ENCODE measurements at regions not wholly inside any gene's neighbourhood (a gene's known extent, or its start where the extent isn't known, plus 50 kb on each side); places are given as distances from the start of the nearest gene placed in this dataset.

DNA sequence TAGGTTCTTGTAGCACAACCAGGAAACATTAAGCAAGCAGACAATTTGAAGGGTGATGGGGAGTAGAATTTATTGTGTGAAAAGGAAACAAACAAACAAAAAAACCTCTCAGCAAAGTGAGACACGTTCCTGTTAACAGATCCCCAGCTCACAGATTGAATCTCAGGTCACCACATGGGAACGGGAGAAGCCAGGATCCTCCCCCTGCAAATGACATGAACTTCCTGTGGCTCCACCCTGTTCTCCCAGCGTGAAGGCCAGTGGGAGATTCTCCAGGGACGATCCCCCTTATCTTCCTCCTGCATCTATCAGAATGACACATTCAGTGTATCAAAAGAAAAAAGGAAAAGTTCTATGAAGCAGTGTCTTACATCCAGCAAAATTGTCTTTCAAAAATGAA lies 1488.1 kb downstream of the OTOL1 start:
- TF ChIP-seq FOSL1 (tag; conservative IDR thresholded peaks at IDR 0.05) (no peak), CTCF (IDR thresholded peaks at IDR 0.05 in 2 of 3, conservative IDR thresholded peaks at IDR 0.05 in 1 of 3; ENCODE audit: insufficient read depth in 2 of 3, low read depth in 1 of 3, low read length in 3 of 3) (no peak), BMI1 (IDR thresholded peaks at IDR 0.05; ENCODE audit: low read length) (no peak), BRD4 (IDR thresholded peaks at IDR 0.05) (no peak), DEAF1 (CRISPR knock-in tag; IDR thresholded peaks at IDR 0.05) (no peak), FOXM1 (IDR thresholded peaks at IDR 0.05; ENCODE audit: low read depth) (no peak), FOXM1 (CRISPR knock-in tag; IDR thresholded peaks at IDR 0.05; ENCODE audit: low read depth) (no peak), ZZZ3 (IDR thresholded peaks at IDR 0.05) (no peak)
- TF ChIP-seq, protein P1, sequence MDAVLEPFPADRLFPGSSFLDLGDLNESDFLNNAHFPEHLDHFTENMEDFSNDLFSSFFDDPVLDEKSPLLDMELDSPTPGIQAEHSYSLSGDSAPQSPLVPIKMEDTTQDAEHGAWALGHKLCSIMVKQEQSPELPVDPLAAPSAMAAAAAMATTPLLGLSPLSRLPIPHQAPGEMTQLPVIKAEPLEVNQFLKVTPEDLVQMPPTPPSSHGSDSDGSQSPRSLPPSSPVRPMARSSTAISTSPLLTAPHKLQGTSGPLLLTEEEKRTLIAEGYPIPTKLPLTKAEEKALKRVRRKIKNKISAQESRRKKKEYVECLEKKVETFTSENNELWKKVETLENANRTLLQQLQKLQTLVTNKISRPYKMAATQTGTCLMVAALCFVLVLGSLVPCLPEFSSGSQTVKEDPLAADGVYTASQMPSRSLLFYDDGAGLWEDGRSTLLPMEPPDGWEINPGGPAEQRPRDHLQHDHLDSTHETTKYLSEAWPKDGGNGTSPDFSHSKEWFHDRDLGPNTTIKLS (IDR thresholded peaks at IDR 0.05; ENCODE audit: borderline replicate concordance, low read depth): no peak
- TF ChIP-seq, protein P2, sequence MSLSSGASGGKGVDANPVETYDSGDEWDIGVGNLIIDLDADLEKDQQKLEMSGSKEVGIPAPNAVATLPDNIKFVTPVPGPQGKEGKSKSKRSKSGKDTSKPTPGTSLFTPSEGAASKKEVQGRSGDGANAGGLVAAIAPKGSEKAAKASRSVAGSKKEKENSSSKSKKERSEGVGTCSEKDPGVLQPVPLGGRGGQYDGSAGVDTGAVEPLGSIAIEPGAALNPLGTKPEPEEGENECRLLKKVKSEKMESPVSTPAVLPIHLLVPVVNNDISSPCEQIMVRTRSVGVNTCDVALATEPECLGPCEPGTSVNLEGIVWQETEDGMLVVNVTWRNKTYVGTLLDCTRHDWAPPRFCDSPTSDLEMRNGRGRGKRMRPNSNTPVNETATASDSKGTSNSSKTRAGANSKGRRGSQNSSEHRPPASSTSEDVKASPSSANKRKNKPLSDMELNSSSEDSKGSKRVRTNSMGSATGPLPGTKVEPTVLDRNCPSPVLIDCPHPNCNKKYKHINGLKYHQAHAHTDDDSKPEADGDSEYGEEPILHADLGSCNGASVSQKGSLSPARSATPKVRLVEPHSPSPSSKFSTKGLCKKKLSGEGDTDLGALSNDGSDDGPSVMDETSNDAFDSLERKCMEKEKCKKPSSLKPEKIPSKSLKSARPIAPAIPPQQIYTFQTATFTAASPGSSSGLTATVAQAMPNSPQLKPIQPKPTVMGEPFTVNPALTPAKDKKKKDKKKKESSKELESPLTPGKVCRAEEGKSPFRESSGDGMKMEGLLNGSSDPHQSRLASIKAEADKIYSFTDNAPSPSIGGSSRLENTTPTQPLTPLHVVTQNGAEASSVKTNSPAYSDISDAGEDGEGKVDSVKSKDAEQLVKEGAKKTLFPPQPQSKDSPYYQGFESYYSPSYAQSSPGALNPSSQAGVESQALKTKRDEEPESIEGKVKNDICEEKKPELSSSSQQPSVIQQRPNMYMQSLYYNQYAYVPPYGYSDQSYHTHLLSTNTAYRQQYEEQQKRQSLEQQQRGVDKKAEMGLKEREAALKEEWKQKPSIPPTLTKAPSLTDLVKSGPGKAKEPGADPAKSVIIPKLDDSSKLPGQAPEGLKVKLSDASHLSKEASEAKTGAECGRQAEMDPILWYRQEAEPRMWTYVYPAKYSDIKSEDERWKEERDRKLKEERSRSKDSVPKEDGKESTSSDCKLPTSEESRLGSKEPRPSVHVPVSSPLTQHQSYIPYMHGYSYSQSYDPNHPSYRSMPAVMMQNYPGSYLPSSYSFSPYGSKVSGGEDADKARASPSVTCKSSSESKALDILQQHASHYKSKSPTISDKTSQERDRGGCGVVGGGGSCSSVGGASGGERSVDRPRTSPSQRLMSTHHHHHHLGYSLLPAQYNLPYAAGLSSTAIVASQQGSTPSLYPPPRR (CRISPR knock-in tag; IDR thresholded peaks at IDR 0.05; ENCODE audit: borderline replicate concordance): no peak
